GM10266 (cell line): ENCODE measurements at regions not wholly inside any gene's neighbourhood (a gene's known extent, or its start where the extent isn't known, plus 50 kb on each side); places are given as distances from the start of the nearest gene placed in this dataset.

Experiments
- DNase-seq: peaks from one replicate; pipeline ENCODE4 v3.0.0; 2012; ENCODE audit errors: extremely low spot score
- TF ChIP-seq, protein P1 (sequence below): IDR thresholded peaks from 2 replicates; pipeline ENCODE4 v1.5.1; 2012; ENCODE audit warnings: mild to moderate bottlenecking, low read depth; ENCODE audit not compliant: control insufficient read depth, insufficient read depth; ENCODE audit errors: missing control alignments

- TF ChIP-seq, protein P1, sequence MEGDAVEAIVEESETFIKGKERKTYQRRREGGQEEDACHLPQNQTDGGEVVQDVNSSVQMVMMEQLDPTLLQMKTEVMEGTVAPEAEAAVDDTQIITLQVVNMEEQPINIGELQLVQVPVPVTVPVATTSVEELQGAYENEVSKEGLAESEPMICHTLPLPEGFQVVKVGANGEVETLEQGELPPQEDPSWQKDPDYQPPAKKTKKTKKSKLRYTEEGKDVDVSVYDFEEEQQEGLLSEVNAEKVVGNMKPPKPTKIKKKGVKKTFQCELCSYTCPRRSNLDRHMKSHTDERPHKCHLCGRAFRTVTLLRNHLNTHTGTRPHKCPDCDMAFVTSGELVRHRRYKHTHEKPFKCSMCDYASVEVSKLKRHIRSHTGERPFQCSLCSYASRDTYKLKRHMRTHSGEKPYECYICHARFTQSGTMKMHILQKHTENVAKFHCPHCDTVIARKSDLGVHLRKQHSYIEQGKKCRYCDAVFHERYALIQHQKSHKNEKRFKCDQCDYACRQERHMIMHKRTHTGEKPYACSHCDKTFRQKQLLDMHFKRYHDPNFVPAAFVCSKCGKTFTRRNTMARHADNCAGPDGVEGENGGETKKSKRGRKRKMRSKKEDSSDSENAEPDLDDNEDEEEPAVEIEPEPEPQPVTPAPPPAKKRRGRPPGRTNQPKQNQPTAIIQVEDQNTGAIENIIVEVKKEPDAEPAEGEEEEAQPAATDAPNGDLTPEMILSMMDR, result no peak
- DNase-seq, result peak; percentile 70
Measured at GRCh38 chr15:81865850-81866537, 179.8 kb downstream of the MEX3B start.

- TF ChIP-seq, protein P1, result no peak
- DNase-seq, result no peak
Measured at GRCh38 chr15:81863162-81863561, 182.7 kb downstream of the MEX3B start.

GRCh38 chr15:81859737-81860516 lies 185.9 kb downstream of the MEX3B start:
- TF ChIP-seq, protein P1, result no peak
- DNase-seq, result no peak

GRCh38 chr15:81858586-81858985 lies 187.2 kb downstream of the MEX3B start:
- TF ChIP-seq, protein P1, result no peak
- no peak for DNase-seq

DNA sequence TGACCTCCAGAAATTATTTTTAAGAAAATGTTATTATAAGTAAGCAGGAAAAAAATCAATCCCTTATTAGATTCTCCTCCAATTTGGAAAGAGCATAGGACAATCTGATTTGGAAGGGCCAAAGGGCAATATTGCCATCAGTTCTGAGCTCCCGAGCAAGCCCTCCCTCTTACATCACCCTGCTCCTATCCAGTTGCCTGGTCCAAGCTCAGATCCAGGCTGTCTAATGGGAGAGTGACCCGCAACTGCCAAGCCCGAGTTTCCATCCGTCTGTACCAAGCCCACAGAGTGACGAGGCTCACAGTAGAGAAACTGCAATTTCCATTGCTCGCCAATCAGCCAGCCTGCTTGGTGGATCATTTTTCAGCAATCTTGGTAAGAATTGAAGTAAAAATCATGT lies 187.7 kb downstream of the MEX3B start:
- no peak for DNase-seq
- TF ChIP-seq, protein P1, result no peak

GRCh38 chr15:81856634-81857026 lies 189.2 kb downstream of the MEX3B start:
- TF ChIP-seq, protein P1, result no peak
- DNase-seq, result no peak

DNA sequence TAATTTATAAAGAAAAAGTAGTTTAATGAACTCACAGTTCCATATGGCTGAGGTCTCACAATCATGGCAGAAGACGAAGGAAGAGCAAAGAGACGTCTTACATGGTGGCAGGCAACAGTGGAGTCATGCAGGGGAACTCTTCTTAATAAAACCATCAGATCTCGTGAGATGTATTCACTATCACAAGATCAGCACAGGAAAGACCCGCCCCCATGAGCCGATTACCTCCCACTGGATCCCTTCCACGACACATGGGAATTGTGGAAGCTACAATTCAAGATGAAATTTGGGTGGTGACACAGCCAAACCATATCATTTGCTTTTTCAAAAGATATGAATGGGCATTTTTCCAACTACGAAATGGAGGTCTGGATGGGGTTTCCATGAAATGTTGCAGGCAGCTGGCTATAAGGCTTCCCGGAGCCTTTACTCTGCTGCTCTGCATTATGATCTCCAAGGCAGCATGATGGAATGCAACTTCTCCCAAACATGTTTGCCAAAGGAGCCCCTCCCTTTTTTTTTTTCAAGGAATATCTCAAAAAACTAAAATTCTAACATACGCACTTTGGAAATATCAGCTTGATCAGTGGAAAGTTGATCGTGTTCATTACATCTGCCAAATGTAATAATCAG lies 189.7 kb downstream of the MEX3B start:
- DNase-seq, result no peak
- TF ChIP-seq, protein P1, result no peak
